GM18505 (cell line): ENCODE measurements at regions not wholly inside any gene's neighbourhood (a gene's known extent, or its start where the extent isn't known, plus 50 kb on each side); places are given as distances from the start of the nearest gene placed in this dataset.

Experiments used
- ATAC-seq: cut with Tn5 transposase; IDR thresholded peaks from one replicate; pipeline ENCODE4 v1.9.1; 2021; ENCODE audit not compliant: unreplicated experiment
- POLR2A ChIP-seq: IDR thresholded peaks from 4 replicates; pipeline ENCODE4 v1.6.1; 2011; ENCODE audit warnings: borderline replicate concordance; ENCODE audit not compliant: insufficient read depth, insufficient read length; ENCODE audit errors: extremely low read depth

DNA sequence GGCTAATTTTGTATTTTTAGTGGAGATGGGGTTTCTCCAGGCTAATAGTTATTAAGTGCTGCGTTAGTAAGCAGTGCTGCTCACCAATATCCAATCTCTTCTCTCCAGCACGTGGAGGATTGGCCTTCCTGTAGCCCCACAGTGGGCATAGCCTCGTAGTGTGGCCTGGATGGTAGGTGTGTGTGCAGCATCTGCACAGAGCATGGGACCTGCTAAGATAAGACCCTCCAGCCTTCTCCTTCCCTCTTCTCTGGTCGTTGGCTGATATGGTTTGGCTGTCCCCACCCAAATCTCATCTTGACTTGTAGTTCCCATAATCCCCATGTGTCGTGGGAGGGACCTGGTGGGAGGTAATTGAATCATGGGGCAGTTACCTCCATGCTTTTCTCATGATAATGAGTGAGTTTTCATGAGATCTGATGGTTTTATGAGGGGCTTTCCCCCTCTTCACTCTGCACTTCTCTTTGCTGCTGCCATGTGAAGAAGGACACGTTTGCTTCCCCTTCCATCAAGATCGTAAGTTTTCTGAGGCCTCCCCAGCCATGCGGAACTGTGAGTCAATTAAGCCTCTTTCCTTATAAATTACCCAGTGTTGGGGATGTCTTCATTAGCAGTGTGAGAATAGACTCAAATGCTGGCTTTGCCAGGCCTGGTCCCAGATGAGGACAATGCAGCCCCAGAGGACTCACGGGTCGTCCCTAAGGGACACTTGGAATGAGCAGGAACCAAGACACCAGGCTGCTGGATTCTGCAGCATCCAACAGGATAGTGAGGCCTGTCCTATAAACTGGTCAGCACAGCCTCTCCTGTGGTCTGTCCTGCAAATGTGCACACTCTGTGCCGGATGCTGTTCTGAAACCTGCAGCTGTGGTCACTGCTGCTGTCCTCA is 63.4 kb upstream of the AFDN start:
- no peak for TF ChIP-seq POLR2A
- no peak for ATAC-seq

DNA sequence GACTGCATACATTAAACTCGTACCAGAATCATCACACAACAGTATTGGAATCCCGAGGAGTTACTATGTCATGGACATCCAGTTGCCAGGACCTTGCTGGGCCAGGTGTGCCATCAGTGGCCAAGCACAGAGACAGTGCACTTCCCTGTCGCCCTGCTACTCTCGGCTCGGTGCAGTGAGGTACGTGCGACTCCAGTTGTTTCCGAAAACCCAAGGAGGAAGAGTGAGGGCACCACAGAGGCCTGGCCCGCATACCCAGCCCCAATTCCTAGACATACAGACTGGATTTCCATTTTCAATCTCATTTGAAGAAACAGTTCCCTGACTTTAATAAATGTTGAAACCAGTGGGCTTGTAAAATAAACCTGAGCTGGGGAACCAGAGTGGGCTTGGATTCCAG is 62.5 kb upstream of the AFDN start:
- ATAC-seq, result no peak
- TF ChIP-seq POLR2A, result no peak

DNA sequence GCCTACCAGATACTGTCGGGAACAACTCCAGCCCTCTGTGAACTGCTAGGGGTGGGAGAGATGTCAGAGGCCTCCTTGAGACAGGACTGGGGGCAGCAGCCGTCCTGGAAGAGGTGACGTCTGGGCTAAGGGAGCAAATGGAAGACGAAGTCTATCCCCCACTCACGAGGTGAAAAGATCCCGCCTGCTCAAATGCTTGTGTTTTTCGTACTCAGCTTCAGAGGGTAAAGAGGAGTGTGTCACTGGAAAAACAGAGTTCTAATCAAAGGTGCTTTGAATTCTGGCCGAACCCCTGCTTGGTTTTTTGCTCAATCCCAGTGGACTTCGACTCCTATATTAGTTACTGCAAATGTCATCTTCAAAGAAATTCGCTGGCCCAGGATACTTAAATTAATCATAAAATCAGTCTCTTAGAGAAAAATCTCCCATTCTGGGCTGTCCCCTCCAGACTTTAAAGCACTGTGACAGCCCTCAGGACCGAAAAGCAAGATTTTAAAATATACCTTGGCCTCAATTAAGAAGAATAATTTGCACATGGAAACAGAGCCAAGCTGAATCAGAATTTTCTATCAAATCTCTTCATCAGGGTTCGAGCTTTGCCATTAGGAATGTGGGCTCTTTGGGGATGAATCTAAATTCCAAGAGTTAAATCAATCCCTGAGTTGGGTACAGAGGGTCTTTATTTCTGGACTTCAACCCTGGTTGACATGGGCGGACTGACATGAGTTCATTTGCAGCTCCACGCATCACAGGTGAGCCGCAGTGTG is 61.8 kb upstream of the AFDN start:
- no peak for TF ChIP-seq POLR2A
- ATAC-seq, result no peak

DNA sequence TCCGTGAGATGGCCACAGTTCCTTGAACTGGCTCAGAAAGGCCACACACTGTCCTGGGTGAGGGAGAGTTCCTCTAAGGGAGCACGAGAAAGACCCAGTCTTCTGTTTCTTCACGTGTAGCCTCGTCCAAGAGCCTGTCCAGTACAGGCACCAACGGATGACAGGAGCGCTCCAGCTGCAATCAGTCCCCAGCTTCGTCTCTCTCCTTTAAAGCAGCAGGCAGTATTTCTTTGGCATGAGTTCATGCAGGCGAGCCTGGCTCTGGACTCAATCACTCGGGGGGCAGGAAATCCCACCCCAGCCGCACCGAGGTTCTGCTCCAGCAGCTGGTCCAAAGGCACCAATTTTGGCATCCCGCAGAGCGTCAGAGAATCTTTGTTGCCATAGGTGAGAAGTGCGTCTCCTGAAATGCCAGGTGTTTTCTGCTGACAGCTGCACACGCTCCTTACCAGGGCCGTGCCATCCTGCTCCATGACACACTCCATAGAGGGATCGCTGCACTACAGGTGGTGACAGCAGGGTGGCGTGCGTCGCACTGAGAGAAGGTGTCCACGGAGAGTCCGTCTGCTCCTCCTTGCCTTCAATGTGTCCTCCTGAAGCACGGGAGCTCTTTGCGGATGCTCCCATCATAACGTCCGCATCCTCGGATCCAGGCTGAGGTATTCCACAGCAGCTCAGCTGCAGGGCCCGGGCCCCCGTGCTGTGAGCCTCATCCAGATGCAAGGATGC is 59.6 kb upstream of the AFDN start:
- TF ChIP-seq POLR2A, result no peak

DNA sequence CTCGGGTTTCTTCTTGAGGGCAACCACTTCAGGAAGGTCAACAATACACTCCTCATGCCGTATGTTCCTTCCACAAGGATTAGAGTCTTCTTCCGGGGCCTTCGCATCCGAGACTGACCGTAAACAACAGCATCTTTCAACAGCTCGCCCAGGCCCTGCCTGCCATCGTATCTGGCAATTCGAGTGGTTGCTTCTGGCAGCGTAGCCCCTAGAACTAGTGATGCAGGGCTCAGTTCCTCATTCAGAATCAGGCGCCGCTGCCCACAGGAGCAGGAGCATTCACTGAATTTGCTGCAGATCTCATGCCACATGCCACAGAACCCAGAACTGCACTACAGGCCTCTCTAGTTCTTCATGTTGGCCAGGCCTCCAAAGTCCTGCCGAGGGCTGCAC is 59.0 kb upstream of the AFDN start:
- TF ChIP-seq POLR2A, result no peak
- no peak for ATAC-seq

More for the DNA sequence above, 59.6 kb upstream of the AFDN start:
- ATAC-seq, result no peak

DNA sequence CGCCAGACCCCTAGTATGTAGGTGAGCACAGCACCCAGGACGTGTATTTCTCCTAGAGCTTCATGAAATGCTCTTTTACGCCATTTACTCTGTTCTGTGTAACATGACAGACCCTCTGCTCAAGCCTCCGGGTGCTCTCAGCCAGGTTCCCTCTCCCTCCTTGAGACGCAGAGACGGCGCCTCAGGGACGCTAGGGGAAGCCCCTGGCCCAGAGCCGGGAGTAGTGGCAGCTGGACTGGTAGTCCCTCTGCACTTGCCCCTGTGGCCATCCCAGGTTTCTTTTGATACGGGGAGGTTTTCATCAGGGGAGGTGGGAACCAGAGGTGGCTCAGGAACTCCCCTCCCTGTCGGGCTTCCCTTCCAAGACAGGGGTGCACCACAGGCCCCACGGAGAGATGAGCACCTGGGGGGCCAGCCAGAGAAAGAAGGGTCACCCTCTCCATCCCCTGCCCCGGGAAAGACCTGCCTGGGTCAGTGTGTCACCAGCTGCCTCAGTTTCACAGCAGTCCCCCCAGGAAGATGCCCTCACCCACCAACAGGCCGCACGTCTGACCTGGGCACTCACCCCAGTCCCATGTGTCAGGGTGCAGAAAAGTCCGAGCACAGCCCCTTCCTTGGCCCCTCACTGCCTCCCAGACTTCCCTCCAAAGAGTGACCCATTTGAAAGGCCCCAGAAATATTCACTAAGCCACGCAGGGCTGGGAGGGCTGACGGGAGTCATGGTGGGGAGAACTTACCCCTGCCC is 58.1 kb upstream of the AFDN start:
- no peak for TF ChIP-seq POLR2A
- ATAC-seq, result no peak

DNA sequence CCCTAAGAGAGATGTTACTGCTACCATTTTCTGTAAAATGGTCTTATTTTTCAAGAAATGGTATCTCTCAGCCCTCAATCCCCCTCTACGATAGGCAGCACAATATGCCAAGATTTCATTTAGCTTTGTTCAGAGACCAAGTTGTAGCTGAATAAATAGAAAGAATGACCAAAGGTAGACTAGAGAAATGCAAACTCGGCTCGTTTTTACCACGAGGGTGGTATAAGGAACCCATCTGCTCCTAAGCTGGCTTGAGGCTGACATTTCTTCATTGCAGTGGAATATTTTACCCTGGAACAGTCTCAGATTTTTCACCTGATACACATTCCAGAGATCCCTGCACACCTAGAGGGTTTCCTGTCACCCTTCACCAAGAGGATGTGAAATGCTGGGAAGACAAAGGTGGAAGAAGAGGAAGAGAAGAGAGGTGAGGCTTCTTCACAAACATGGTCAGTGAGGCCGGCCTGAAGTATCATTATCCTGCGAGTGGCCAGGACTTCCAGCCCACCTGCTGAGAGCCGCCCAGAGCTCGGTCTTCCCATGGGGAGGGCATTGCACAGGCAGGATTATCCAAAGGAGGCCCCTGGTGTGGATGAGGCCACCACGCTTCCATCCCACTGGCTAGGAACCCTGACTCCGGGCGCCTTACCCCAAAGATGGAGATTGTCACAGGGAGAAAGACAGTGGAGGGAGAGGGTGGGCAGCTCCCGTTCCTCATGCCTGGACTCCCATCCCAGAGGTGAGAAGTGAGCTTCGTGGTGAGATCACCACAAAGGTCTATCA is 57.1 kb upstream of the AFDN start:
- no peak for ATAC-seq
- TF ChIP-seq POLR2A, result no peak

DNA sequence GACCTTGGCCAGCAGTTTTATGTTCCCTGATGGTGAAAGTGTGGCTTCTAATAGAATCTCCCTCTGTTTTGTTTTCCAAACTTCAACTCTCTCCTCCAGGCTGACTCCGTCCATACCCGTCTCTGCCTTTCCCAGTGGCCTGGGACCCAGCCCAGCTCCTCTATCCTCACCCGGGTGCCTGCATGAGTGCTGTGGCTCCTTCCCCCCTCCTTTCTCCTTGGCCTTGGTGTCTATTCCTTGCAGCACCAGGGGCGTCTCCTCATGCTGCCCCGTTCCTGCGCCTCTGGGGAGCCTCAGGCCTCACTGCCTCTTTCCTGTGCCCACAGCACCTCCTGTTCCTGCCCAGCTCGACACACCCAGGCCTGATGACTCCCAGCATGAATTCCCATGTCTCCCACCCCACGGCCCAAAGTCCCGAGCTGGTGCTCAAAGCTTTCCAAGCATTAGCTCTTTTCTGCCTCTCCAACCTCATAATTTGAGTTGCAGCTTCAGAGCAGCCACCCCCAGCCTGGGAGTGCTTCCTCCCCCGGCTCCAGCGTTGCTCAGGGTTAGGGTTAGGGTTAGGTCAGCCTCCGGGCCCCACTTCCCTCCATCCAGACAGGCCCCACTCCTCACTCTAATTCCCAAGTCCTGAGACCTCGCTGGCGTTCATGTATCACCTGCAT is 56.3 kb upstream of the AFDN start:
- TF ChIP-seq POLR2A, result no peak
- no peak for ATAC-seq

DNA sequence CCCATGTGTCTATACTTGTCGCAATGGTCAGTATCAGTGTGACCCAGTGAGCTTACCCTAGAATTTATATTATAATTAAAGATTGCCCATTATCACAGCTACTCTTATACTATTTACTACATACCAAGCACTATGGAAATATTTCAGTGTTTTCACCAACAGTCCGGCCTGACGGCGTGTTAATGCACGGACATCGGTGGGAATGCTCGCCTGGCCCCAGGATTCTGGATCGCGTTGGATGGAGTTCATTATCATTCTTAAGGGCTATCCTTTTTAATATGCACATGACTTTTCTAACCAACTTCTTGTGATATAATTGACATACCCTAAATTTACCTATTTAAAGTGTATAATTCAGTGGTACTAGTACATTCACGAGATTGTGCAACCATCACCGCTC is 51.8 kb upstream of the AFDN start:
- no peak for TF ChIP-seq POLR2A
- no peak for ATAC-seq

DNA sequence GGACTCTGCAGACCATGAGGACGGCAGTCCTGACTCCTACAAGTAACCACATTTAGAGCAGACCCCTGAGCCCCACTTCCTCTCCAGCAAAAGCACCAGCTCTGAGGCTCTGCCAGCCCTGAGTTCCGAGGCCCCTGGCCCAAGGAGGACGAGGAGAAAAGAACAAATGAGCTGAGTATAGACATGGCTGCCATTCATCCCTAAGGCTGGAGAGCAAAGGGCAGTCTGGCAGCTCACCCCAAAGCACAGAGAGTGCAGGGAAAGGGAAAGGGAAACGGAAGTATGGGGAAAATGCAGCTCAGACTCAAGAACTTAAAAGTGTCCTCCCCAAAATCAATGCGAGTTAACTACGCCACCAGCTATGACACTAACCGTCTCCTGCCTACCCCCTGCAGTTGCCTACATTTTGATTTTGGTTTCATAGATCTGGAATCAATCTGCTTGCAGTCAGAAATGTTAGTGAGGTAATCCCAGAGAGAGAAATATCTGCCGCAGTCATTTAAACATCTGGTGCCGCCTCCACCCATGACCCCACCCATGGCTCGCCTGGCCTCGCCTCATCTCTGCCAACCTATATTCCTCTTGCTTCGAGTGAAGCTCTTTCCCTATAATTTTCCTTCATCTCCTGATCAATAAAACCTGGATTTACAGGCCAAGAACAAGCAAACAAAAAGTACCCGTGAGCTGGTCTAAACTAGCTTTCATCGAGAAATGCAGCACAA is 49.6 kb upstream of the AFDN start:
- ATAC-seq, result no peak
- TF ChIP-seq POLR2A, result no peak
